Inflammatory macrophage treated with lipopolysaccharide for 4 hours (primary cell): ENCODE measurements at regions not wholly inside any gene's neighbourhood (a gene's known extent, or its start where the extent isn't known, plus 50 kb on each side); places are given as distances from the start of the nearest gene placed in this dataset.
A peak's percentile ranks its signal among the peaks of the same experiment; 100 is the strongest.
"Not testable (repeated sequence)": the region's sequence is repeated elsewhere in the genome, so short reads cannot be mapped to it uniquely, and the experiment has no call there.

Experiments used
- DNase-seq: peaks from one replicate; pipeline ENCODE4 v3.0.0-alpha.2; 2020

- no peak for DNase-seq
Measured at GRCh38 chr3:104180906-104181305, 1185.8 kb upstream of the ALCAM start.

GRCh38 chr3:104190681-104191080, 1176.0 kb upstream of the ALCAM start:
- DNase-seq = no peak

GRCh38 chr3:104198131-104198530, 1168.6 kb upstream of the ALCAM start:
- DNase-seq = no peak

- no peak for DNase-seq
Measured at GRCh38 chr3:104206925-104207324, 1159.8 kb upstream of the ALCAM start.

- no peak for DNase-seq
Measured at GRCh38 chr3:104214277-104214676, 1152.4 kb upstream of the ALCAM start.

GRCh38 chr3:104214937-104215336, 1151.8 kb upstream of the ALCAM start:
- no peak for DNase-seq

GRCh38 chr3:104219046-104219445, 1147.7 kb upstream of the ALCAM start:
- not testable (repeated sequence) for DNase-seq

GRCh38 chr3:104234442-104235194, 1132.1 kb upstream of the ALCAM start:
- DNase-seq = no peak

GRCh38 chr3:104244680-104245220, 1122.0 kb upstream of the ALCAM start:
- DNase-seq = no peak

GRCh38 chr3:104245261-104245660, 1121.4 kb upstream of the ALCAM start:
- no peak for DNase-seq

GRCh38 chr3:104245981-104246380, 1120.7 kb upstream of the ALCAM start:
- DNase-seq = no peak

- DNase-seq = no peak
Measured at GRCh38 chr3:104257486-104257885, 1109.2 kb upstream of the ALCAM start.

- no peak for DNase-seq
Measured at GRCh38 chr3:104263477-104263876, 1103.2 kb upstream of the ALCAM start.

GRCh38 chr3:104266219-104266618, 1100.5 kb upstream of the ALCAM start:
- not testable (repeated sequence) for DNase-seq

GRCh38 chr3:104269771-104270170, 1096.9 kb upstream of the ALCAM start:
- no peak for DNase-seq

GRCh38 chr3:104273046-104273649, 1093.6 kb upstream of the ALCAM start:
- DNase-seq = peak; percentile 6

GRCh38 chr3:104275199-104275598, 1091.5 kb upstream of the ALCAM start:
- no peak for DNase-seq

- peak; percentile 15 for DNase-seq
Measured at GRCh38 chr3:104279617-104280016, 1087.1 kb upstream of the ALCAM start.

- no peak for DNase-seq
Measured at GRCh38 chr3:104281713-104282112, 1085.0 kb upstream of the ALCAM start.

- DNase-seq = no peak
Measured at GRCh38 chr3:104286645-104287044, 1080.1 kb upstream of the ALCAM start.

GRCh38 chr3:104291437-104291851, 1075.3 kb upstream of the ALCAM start:
- DNase-seq = no peak

GRCh38 chr3:104291878-104292277, 1074.8 kb upstream of the ALCAM start:
- DNase-seq = no peak

- DNase-seq = no peak
Measured at GRCh38 chr3:104297617-104298016, 1069.1 kb upstream of the ALCAM start.

- no peak for DNase-seq
Measured at GRCh38 chr3:104298662-104299061, 1068.0 kb upstream of the ALCAM start.
